SK-N-SH (cell line): ENCODE measurements at regions not wholly inside any gene's neighbourhood (a gene's known extent, or its start where the extent isn't known, plus 50 kb on each side); places are given as distances from the start of the nearest gene placed in this dataset.

Experiments used
- CTCF ChIA-PET: fragments of 300-600, 350-600 bp; formaldehyde crosslinking; extraction: SDS; loops from one replicate; lab custom pipeline; 2021; lab: Yijun Ruan, JAX
- POLR2A ChIA-PET: fragments of 350-600 bp; sonication (Branson Sonifier 250); formaldehyde crosslinking; extraction: SDS; loops from one replicate; lab custom pipeline; 2020; ENCODE audit warnings: antibody characterized with exemption, inconsistent platforms; lab: Yijun Ruan, JAX
- DNase-seq: peaks from one replicate; pipeline ENCODE4 v3.0.0; 2012
- H2AFZ ChIP-seq: fragments of 200-600 bp; sonication (generic); 2 replicates; pipeline ENCODE4 v1.8.1; 2016; ENCODE audit warnings: antibody characterized with exemption, mild to moderate bottlenecking, low read depth
- H3F3A ChIP-seq: fragments of 200-600 bp; sonication (generic); replicated peaks from 2 replicates; pipeline ENCODE3; 2016; ENCODE audit warnings: antibody characterized with exemption, mild to moderate bottlenecking; ENCODE audit not compliant: insufficient read depth
- H3K27ac ChIP-seq, 2 experiments: fragments of 200-500 bp in 1 of 2; fragments of 200-600 bp in 1 of 2; sonication (Bioruptor generic) in 1 of 2; sonication (generic), shearing (Covaris generic) in 1 of 2; 2 replicates each; pipeline versions ENCODE4 v1.5.1 to v1.6.1; 2014 to 2016; ENCODE audit warnings: low read depth in 2 of 2, inconsistent platforms in 1 of 2, low read length in 1 of 2, mild to moderate bottlenecking in 1 of 2, mixed read lengths in 1 of 2
- H3K27me3 ChIP-seq: fragments of 200-600 bp; sonication (generic), shearing (Covaris generic); 2 replicates; pipeline ENCODE4 v1.6.1; 2016; ENCODE audit warnings: mixed run types; ENCODE audit not compliant: insufficient read depth
- H3K36me3 ChIP-seq, 2 experiments: fragments of 200-500 bp in 1 of 2; fragments of 200-600 bp in 1 of 2; sonication (Bioruptor generic) in 1 of 2; sonication (generic) in 1 of 2; replicated peaks in 1 of 2; 2 replicates each; pipeline versions ENCODE3 to v1.5.1; 2014 to 2016; ENCODE audit warnings: low read length in 1 of 2, mild to moderate bottlenecking in 1 of 2; ENCODE audit not compliant: insufficient read depth in 2 of 2, control insufficient read depth in 1 of 2
- H3K4me1 ChIP-seq, 2 experiments: fragments of 200-500 bp in 1 of 2; fragments of 200-600 bp in 1 of 2; sonication (Bioruptor generic) in 1 of 2; sonication (generic), shearing (Covaris generic) in 1 of 2; 2 replicates each; pipeline versions ENCODE4 v1.5.1 to v1.6.1; 2014 to 2016; ENCODE audit warnings: low read depth in 1 of 2, low read length in 1 of 2, mixed run types in 1 of 2; ENCODE audit not compliant: insufficient read depth in 2 of 2, control insufficient read depth in 1 of 2
- H3K4me2 ChIP-seq: fragments of 200-600 bp; sonication (generic), shearing (Covaris generic); 2 replicates; pipeline ENCODE4 v1.6.1; 2017; ENCODE audit warnings: mixed run types
- H3K4me3 ChIP-seq, 2 experiments: fragments of 200-500 bp in 1 of 2; fragments of 200-600 bp in 1 of 2; sonication (Bioruptor generic) in 1 of 2; sonication (generic), shearing (Covaris generic) in 1 of 2; 2 replicates each; pipeline versions ENCODE4 v1.5.1 to v1.8.1; 2014 to 2016; ENCODE audit warnings: low read depth in 2 of 2, inconsistent platforms in 1 of 2, low read length in 1 of 2, mild to moderate bottlenecking in 1 of 2, mixed read lengths in 1 of 2, moderate library complexity in 1 of 2
- H3K79me2 ChIP-seq: fragments of 200-600 bp; sonication (generic); 2 replicates; pipeline ENCODE4 v1.8.1; 2017; ENCODE audit warnings: mild to moderate bottlenecking; ENCODE audit not compliant: insufficient read depth
- H3K9ac ChIP-seq: fragments of 200-600 bp; sonication (generic); 2 replicates; pipeline ENCODE4 v1.6.1; 2017; ENCODE audit warnings: mixed run types
- H3K9me2 ChIP-seq: fragments of 200-600 bp; sonication (generic); 2 replicates; pipeline ENCODE4 v1.6.1; 2017; ENCODE audit warnings: mixed run types
- H3K9me3 ChIP-seq: fragments of 200-600 bp; sonication (generic); 2 replicates; pipeline ENCODE4 v1.6.1; 2017; ENCODE audit warnings: mixed run types, mild to moderate bottlenecking, moderate library complexity
- H4K20me1 ChIP-seq: fragments of 200-600 bp; sonication (generic); 2 replicates; pipeline ENCODE4 v1.6.1; 2017; ENCODE audit warnings: mild to moderate bottlenecking, mixed run types; ENCODE audit not compliant: insufficient read depth
- CTCF ChIP-seq: fragments of 200-600 bp; sonication (generic); IDR thresholded peaks from 2 replicates; pipeline ENCODE4 v1.6.1; 2017; ENCODE audit warnings: antibody characterized with exemption, mild to moderate bottlenecking, moderate library complexity
- EZH2phosphoT487 ChIP-seq: fragments of 200-600 bp; sonication (generic); IDR thresholded peaks from 2 replicates; pipeline ENCODE4 v1.6.1; 2017; ENCODE audit warnings: low read depth, mixed run types, mild to moderate bottlenecking, antibody characterized with exemption, moderate library complexity, borderline replicate concordance
- FOSL2 ChIP-seq: IDR thresholded peaks from 2 replicates; pipeline ENCODE4 v1.4.0; 2012; ENCODE audit warnings: low read depth, mild to moderate bottlenecking, moderate library complexity, borderline replicate concordance
- FOXJ3 ChIP-seq: sonication (generic); formaldehyde crosslinking; IDR thresholded peaks from 2 replicates; pipeline ENCODE4 v1.5.1; 2020; ENCODE audit warnings: mild to moderate bottlenecking, missing genetic modification reagents
- JUND ChIP-seq: IDR thresholded peaks from 2 replicates; pipeline ENCODE4 v1.4.0; 2012
- MEF2A ChIP-seq: IDR thresholded peaks from 2 replicates; pipeline ENCODE4 v1.4.0; 2012; ENCODE audit warnings: low read depth, borderline replicate concordance
- MXI1 ChIP-seq: IDR thresholded peaks from 2 replicates; pipeline ENCODE4 v1.6.1; 2012; ENCODE audit warnings: mild to moderate bottlenecking, low read depth, low read length, improper control_type of control experiment
- NRF1 ChIP-seq: IDR thresholded peaks from 2 replicates; pipeline ENCODE4 v1.6.1; 2012; ENCODE audit warnings: low read depth, mild to moderate bottlenecking, low read length
- PBX3 ChIP-seq: IDR thresholded peaks from 2 replicates; pipeline ENCODE4; 2012
- RFX5 ChIP-seq: IDR thresholded peaks from 2 replicates; pipeline ENCODE4 v1.6.1; 2012; ENCODE audit warnings: mild to moderate bottlenecking, improper control_type of control experiment, low read length
- RXRA ChIP-seq: IDR thresholded peaks from 2 replicates; pipeline ENCODE4 v1.4.0; 2012; ENCODE audit warnings: low read depth, mild to moderate bottlenecking, borderline replicate concordance
- SIN3A ChIP-seq: IDR thresholded peaks from 2 replicates; pipeline ENCODE4 v1.6.1; 2012; ENCODE audit warnings: low read depth, mild to moderate bottlenecking, low read length, moderate library complexity, borderline replicate concordance
- YY1 ChIP-seq: IDR thresholded peaks from 2 replicates; pipeline ENCODE4 v1.4.0; 2012; ENCODE audit warnings: low read depth, mild to moderate bottlenecking
- WGBS: methylation state at CpG from one replicate; pipeline ENCODE4 v1.1.6; 2017; ENCODE audit warnings: low lambda C conversion rate; 5-methylcytosine and 5-hydroxymethylcytosine counted together
- TF ChIP-seq, protein P1 (sequence below): IDR thresholded peaks from 2 replicates; pipeline ENCODE4 v1.4.0; 2012; ENCODE audit warnings: low read depth, borderline replicate concordance
- TF ChIP-seq, protein P2 (sequence below): IDR thresholded peaks from 2 replicates; pipeline ENCODE4 v1.6.1; 2012; ENCODE audit warnings: mild to moderate bottlenecking, low read depth, low read length, moderate library complexity
- TF ChIP-seq, protein P3 (sequence below): fragments of 150-350 bp; IDR thresholded peaks from 2 replicates; pipeline ENCODE4 v1.6.1; 2016; ENCODE audit warnings: mild to moderate bottlenecking, low read depth, low read length
- TF ChIP-seq, protein P4 (sequence below): IDR thresholded peaks from 2 replicates; pipeline ENCODE4 v1.4.0; 2012; ENCODE audit warnings: low read depth
- TF ChIP-seq, protein P5 (sequence below): fragments of 150-350 bp; IDR thresholded peaks from 2 replicates; pipeline ENCODE4 v1.6.1; 2017; ENCODE audit warnings: antibody characterized with exemption, low read length, low read depth, borderline replicate concordance

DNA sequence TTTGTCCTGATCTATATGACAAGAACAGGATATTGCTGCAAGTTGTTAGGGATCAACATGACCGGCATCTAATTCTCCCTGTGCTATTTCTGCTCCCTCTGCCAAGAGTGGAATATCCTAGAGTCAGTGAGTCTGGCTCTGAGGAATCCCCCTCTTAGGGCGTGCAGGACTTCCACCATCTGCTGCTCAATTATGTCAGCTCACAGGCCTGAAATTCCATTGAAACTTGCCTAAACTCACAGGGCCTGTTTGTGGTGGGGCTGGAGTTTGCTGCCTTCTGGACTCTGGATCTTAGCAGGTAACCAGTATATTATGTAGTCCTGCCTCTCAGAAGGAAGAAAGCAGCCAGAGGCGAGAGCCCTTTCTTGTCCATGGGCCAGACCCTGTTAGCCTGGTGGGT, 323.0 kb downstream of the TSN start:
- CTCF ChIA-PET, result interaction anchor here (0.9 kb wide), 1 partner anchor 13 kb away, joined by 3 read pairs; no protein-coding TSS in a partner anchor
- H3K79me2 ChIP-seq, result no peaks in the 10 kb centered on the region
- no peaks in the 10 kb centered on the region for H3K9me2 ChIP-seq
- no peaks in the 10 kb centered on the region for H3K36me3 ChIP-seq
- no peaks in the 10 kb centered on the region for H3K9me3 ChIP-seq
- TF ChIP-seq YY1 (no peak), RFX5 (no peak), MEF2A (no peak), EZH2phosphoT487 (no peak), SIN3A (no peak), CTCF (no peak), JUND (no peak), FOXJ3 (CRISPR knock-in tag) (no peak), PBX3 (no peak), FOSL2 (no peak), NRF1 (no peak), MXI1 (no peak), RXRA (no peak)
- TF ChIP-seq, protein P1, sequence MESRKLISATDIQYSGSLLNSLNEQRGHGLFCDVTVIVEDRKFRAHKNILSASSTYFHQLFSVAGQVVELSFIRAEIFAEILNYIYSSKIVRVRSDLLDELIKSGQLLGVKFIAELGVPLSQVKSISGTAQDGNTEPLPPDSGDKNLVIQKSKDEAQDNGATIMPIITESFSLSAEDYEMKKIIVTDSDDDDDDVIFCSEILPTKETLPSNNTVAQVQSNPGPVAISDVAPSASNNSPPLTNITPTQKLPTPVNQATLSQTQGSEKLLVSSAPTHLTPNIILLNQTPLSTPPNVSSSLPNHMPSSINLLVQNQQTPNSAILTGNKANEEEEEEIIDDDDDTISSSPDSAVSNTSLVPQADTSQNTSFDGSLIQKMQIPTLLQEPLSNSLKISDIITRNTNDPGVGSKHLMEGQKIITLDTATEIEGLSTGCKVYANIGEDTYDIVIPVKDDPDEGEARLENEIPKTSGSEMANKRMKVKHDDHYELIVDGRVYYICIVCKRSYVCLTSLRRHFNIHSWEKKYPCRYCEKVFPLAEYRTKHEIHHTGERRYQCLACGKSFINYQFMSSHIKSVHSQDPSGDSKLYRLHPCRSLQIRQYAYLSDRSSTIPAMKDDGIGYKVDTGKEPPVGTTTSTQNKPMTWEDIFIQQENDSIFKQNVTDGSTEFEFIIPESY, result no peak
- TF ChIP-seq, protein P2, sequence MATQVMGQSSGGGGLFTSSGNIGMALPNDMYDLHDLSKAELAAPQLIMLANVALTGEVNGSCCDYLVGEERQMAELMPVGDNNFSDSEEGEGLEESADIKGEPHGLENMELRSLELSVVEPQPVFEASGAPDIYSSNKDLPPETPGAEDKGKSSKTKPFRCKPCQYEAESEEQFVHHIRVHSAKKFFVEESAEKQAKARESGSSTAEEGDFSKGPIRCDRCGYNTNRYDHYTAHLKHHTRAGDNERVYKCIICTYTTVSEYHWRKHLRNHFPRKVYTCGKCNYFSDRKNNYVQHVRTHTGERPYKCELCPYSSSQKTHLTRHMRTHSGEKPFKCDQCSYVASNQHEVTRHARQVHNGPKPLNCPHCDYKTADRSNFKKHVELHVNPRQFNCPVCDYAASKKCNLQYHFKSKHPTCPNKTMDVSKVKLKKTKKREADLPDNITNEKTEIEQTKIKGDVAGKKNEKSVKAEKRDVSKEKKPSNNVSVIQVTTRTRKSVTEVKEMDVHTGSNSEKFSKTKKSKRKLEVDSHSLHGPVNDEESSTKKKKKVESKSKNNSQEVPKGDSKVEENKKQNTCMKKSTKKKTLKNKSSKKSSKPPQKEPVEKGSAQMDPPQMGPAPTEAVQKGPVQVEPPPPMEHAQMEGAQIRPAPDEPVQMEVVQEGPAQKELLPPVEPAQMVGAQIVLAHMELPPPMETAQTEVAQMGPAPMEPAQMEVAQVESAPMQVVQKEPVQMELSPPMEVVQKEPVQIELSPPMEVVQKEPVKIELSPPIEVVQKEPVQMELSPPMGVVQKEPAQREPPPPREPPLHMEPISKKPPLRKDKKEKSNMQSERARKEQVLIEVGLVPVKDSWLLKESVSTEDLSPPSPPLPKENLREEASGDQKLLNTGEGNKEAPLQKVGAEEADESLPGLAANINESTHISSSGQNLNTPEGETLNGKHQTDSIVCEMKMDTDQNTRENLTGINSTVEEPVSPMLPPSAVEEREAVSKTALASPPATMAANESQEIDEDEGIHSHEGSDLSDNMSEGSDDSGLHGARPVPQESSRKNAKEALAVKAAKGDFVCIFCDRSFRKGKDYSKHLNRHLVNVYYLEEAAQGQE, result no peak
- TF ChIP-seq, protein P3, sequence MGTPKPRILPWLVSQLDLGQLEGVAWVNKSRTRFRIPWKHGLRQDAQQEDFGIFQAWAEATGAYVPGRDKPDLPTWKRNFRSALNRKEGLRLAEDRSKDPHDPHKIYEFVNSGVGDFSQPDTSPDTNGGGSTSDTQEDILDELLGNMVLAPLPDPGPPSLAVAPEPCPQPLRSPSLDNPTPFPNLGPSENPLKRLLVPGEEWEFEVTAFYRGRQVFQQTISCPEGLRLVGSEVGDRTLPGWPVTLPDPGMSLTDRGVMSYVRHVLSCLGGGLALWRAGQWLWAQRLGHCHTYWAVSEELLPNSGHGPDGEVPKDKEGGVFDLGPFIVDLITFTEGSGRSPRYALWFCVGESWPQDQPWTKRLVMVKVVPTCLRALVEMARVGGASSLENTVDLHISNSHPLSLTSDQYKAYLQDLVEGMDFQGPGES, result no peak
- TF ChIP-seq, protein P4, sequence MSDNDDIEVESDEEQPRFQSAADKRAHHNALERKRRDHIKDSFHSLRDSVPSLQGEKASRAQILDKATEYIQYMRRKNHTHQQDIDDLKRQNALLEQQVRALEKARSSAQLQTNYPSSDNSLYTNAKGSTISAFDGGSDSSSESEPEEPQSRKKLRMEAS, result no peak
- TF ChIP-seq, protein P5, sequence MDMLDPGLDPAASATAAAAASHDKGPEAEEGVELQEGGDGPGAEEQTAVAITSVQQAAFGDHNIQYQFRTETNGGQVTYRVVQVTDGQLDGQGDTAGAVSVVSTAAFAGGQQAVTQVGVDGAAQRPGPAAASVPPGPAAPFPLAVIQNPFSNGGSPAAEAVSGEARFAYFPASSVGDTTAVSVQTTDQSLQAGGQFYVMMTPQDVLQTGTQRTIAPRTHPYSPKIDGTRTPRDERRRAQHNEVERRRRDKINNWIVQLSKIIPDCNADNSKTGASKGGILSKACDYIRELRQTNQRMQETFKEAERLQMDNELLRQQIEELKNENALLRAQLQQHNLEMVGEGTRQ, result no peak
- TF ChIP-seq, all 33 proteins: peak for 0
- WGBS, result 35% methylated on average over 3 of the region's 3 CpGs
- H2AFZ ChIP-seq, result no peak overlapping the region
- POLR2A ChIA-PET, result no interaction called here
- H3K4me2 ChIP-seq, result no peak overlapping the region
- H4K20me1 ChIP-seq, result no peaks in the 10 kb centered on the region
- no peak overlapping the region for H3K9ac ChIP-seq
- H3K27ac ChIP-seq, result no peak overlapping the region
- peaks cover 0 to 9% of the 10 kb centered on the region in 2 experiments; a peak in 1 of 4 replicates for H3K4me1 ChIP-seq
- no peaks in the 10 kb centered on the region for H3K27me3 ChIP-seq
- no peak overlapping the region for H3K4me3 ChIP-seq
- H3F3A ChIP-seq, result no peaks in the 10 kb centered on the region
- DNase-seq, result no peak
